ENCODE measurements at regions not wholly inside any gene's neighbourhood (a gene's known extent, or its start where the extent isn't known, plus 50 kb on each side); places are given as distances from the start of the nearest gene placed in this dataset.

DNA sequence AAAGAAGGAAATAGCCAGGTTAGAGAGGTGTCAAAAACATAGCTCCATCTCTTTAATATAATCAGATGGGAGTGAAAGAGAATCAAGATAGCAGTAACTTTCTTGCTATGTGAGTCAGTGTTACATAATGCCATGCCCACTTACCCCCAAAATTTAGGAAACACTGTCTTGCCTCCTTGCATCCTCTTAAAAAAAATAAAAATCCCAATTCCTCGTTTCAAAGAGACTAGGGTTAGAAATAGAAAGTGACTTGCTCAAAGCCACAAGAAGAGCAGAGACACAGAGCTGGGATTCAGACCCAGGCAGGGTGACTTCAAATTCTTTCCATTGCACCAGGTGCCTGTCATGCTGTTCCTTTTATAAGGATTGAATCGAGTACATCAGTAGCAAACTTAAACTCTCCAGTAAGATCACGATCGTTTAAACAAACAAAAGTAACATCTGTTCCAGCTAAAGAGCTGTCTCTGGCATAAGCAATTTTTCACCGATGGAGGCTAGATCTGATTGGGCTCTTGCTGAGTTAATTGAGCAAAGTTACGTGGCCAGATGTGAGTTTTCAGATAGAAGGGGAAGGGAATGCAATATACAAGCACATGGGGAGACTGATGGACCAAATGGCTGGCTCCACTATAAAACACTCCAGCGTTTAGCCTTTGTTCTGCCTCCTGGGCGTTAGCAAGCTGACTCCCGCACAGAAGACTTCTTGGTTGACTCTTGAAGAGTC is 176.9 kb downstream of the PALM2AKAP2 start:
- no peak for DNase-seq (ENCODE audit: insufficient read length)
- no peak for TF ChIP-seq POLR2A (IDR thresholded peaks at IDR 0.05; ENCODE audit: low read depth, low read length)
- TF ChIP-seq TAF1 (IDR thresholded peaks at IDR 0.05; ENCODE audit: borderline replicate concordance, low read depth, low read length): no peak
- TF ChIP-seq POLR2AphosphoS5 (IDR thresholded peaks at IDR 0.05; ENCODE audit: low read depth, low read length): no peak
- peak; percentile 69 for FAIRE-seq

DNA sequence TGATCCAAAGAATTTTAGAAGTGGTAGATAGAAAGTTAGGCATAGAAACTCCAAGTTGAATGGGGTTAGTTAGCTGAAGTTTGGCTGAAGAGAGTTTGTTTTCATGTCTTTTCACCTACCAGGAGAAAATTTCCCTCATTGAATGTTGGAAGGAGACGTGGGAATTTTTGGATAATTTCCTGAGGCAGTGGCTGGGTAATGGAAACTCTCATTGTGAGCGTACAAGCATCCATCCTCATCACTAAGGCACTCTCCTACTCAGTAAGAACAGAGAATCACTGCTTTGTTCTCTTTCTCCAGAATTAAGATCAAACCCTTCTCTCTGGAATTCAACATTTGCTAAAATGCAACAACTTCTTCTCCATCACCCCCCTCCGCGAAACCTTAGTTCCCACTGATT is 179.7 kb downstream of the PALM2AKAP2 start:
- DNase-seq (ENCODE audit: insufficient read length) (no peak), FAIRE-seq (no peak)
- TF ChIP-seq POLR2A (IDR thresholded peaks at IDR 0.05; ENCODE audit: low read depth, low read length) (no peak), POLR2AphosphoS5 (IDR thresholded peaks at IDR 0.05; ENCODE audit: low read depth, low read length) (no peak), TAF1 (IDR thresholded peaks at IDR 0.05; ENCODE audit: borderline replicate concordance, low read depth, low read length) (no peak)

- TF ChIP-seq TAF1 (IDR thresholded peaks at IDR 0.05; ENCODE audit: borderline replicate concordance, low read depth, low read length): no peak
- TF ChIP-seq POLR2AphosphoS5 (IDR thresholded peaks at IDR 0.05; ENCODE audit: low read depth, low read length): no peak
- no peak for TF ChIP-seq POLR2A (IDR thresholded peaks at IDR 0.05; ENCODE audit: low read depth, low read length)
- DNase-seq (ENCODE audit: insufficient read length) (no peak), FAIRE-seq (no peak)
Observed at GRCh38 chr9:109961626-109962025, 181.6 kb downstream of the PALM2AKAP2 start.

- FAIRE-seq: no peak
- TF ChIP-seq TAF1 (IDR thresholded peaks at IDR 0.05; ENCODE audit: borderline replicate concordance, low read depth, low read length) (no peak), POLR2AphosphoS5 (IDR thresholded peaks at IDR 0.05; ENCODE audit: low read depth, low read length) (no peak), POLR2A (IDR thresholded peaks at IDR 0.05; ENCODE audit: low read depth, low read length) (no peak)
Observed at GRCh38 chr9:109962215-109962614, 182.2 kb downstream of the PALM2AKAP2 start.

GRCh38 chr9:109963079-109963478 is 183.1 kb downstream of the PALM2AKAP2 start:
- TF ChIP-seq POLR2A (IDR thresholded peaks at IDR 0.05; ENCODE audit: low read depth, low read length) (no peak), TAF1 (IDR thresholded peaks at IDR 0.05; ENCODE audit: borderline replicate concordance, low read depth, low read length) (no peak), POLR2AphosphoS5 (IDR thresholded peaks at IDR 0.05; ENCODE audit: low read depth, low read length) (no peak)
- DNase-seq (ENCODE audit: insufficient read length) (no peak), FAIRE-seq (no peak)

More at GRCh38 chr9:109962215-109962614, 182.2 kb downstream of the PALM2AKAP2 start:
- DNase-seq (ENCODE audit: insufficient read length): no peak

GRCh38 chr9:109966643-109967368 is 186.8 kb downstream of the PALM2AKAP2 start:
- no peak for TF ChIP-seq POLR2A (IDR thresholded peaks at IDR 0.05; ENCODE audit: low read depth, low read length)
- TF ChIP-seq POLR2AphosphoS5 (IDR thresholded peaks at IDR 0.05; ENCODE audit: low read depth, low read length): peak; percentile 5; the same call in 1 of the 2 replicates
- FAIRE-seq: peak; percentile 97
- DNase-seq (ENCODE audit: insufficient read length): no peak

- TF ChIP-seq TAF1 (IDR thresholded peaks at IDR 0.05; ENCODE audit: borderline replicate concordance, low read depth, low read length): no peak
- no peak for TF ChIP-seq POLR2AphosphoS5 (IDR thresholded peaks at IDR 0.05; ENCODE audit: low read depth, low read length)
- TF ChIP-seq POLR2A (IDR thresholded peaks at IDR 0.05; ENCODE audit: low read depth, low read length): no peak; the same call in 1 of the 2 replicates
- FAIRE-seq (no peak), DNase-seq (ENCODE audit: insufficient read length) (no peak)
Observed at GRCh38 chr9:109967651-109968642, 187.9 kb downstream of the PALM2AKAP2 start.

DNA sequence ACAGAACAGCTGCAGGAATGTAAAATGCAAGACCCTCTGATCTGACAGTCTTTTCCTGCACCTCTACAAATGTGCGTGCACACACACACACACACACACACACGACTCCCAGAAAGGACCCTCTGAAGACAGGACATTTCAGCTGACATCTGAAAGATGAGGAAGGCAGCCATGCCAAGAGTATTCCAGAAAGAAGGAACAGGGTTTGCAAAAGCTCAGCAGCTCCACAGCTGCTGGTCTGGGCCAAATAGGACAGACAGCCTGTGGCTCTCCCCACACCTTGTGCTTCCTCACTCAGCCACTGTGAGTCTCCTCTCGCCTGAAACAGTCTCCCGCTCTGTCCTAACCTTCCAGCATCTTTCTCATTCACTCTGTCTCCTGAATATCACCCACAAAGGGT is 189.0 kb downstream of the PALM2AKAP2 start:
- no peak for TF ChIP-seq POLR2AphosphoS5 (IDR thresholded peaks at IDR 0.05; ENCODE audit: low read depth, low read length)
- TF ChIP-seq POLR2A (IDR thresholded peaks at IDR 0.05; ENCODE audit: low read depth, low read length): no peak; the same call in 1 of the 2 replicates
- TF ChIP-seq TAF1 (IDR thresholded peaks at IDR 0.05; ENCODE audit: borderline replicate concordance, low read depth, low read length): no peak
- no peak for FAIRE-seq
- no peak for DNase-seq (ENCODE audit: insufficient read length)

DNA sequence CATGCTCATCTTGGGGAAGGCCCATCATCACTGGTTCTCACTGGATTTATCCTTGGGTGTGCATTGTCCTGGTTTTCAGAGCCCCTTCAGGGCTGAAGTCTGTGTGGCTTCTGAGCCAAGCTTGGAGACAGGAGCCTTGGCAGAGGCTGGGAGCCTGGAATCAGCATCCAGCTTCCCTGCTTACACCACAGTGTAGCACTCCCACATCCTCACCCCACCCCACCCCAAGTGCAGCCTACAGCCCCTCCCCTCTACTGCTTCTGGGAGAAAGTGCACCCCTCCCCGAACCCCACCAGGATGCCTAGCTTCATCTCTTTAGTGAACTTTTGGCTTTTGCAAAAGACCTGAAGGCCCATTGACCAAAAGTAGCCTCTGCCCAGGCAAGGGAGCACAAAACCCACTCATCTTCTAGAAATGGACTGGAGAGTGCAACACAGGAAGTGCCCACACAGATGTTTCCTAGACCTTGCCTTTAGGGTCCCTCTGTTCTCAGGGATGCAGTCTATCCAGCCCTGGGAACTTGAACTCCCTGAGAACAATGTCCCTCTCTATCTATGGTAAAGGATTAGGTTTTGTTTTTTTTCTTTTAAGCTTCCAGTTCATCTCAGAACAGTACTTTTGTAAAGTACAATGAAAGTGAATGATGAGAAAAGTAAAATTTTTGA is 189.7 kb downstream of the PALM2AKAP2 start:
- no peak for FAIRE-seq
- no peak for TF ChIP-seq POLR2A (IDR thresholded peaks at IDR 0.05; ENCODE audit: low read depth, low read length)
- TF ChIP-seq TAF1 (IDR thresholded peaks at IDR 0.05; ENCODE audit: borderline replicate concordance, low read depth, low read length): no peak
- TF ChIP-seq POLR2AphosphoS5 (IDR thresholded peaks at IDR 0.05; ENCODE audit: low read depth, low read length): no peak
- DNase-seq (ENCODE audit: insufficient read length): no peak

DNA sequence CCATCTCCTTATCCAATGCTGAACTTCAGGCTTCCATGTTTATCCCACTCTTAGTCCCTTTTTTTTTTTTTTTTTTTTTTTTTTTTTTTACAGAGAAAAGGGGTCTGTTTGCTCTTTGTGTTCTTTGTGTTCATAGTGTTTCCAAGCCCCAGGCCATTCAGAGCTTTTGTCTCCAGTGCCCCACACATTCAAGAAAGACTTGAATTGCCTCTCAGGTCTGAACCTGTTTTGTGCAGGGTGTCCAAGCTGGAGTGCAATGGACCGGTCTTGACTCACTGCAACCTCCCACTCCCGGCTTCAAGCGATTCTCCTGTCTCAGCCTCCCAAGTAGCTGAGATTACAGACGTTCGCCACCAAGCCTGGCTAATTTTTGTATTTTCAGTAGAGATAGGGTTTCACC is 191.2 kb downstream of the PALM2AKAP2 start:
- no peak for DNase-seq (ENCODE audit: insufficient read length)
- FAIRE-seq: peak; percentile 56
- TF ChIP-seq TAF1 (IDR thresholded peaks at IDR 0.05; ENCODE audit: borderline replicate concordance, low read depth, low read length) (no peak), POLR2AphosphoS5 (IDR thresholded peaks at IDR 0.05; ENCODE audit: low read depth, low read length) (no peak), POLR2A (IDR thresholded peaks at IDR 0.05; ENCODE audit: low read depth, low read length) (no peak)

Data from GM12892 (cell line).